GM23248 (cell line): ENCODE measurements at regions not wholly inside any gene's neighbourhood (a gene's known extent, or its start where the extent isn't known, plus 50 kb on each side); places are given as distances from the start of the nearest gene placed in this dataset.

Experiments used
- DNase-seq: peaks from one replicate; pipeline ENCODE4 v3.0.0-alpha.2; 2015
- H2AFZ ChIP-seq: fragments of 200-600 bp; sonication (generic); 2 replicates; pipeline ENCODE4 v1.6.1; 2016; ENCODE audit warnings: antibody characterized with exemption
- H3F3A ChIP-seq: fragments of 200-600 bp; sonication (generic); 2 replicates; pipeline ENCODE4 v1.6.1; 2016; ENCODE audit warnings: mild to moderate bottlenecking, antibody characterized with exemption, mixed run types; ENCODE audit not compliant: insufficient read depth
- H3K27ac ChIP-seq: fragments of 200-600 bp; sonication (generic); 2 replicates; pipeline ENCODE4 v1.5.1; 2016; ENCODE audit warnings: mild to moderate bottlenecking
- H3K27me3 ChIP-seq: fragments of 200-600 bp; sonication (generic); replicated peaks from 2 replicates; pipeline ENCODE4 v1.6.1; 2016; ENCODE audit warnings: mild to moderate bottlenecking; ENCODE audit not compliant: insufficient read depth
- H3K36me3 ChIP-seq: fragments of 200-600 bp; sonication (generic); 2 replicates; pipeline ENCODE4 v1.6.1; 2016; ENCODE audit warnings: low read depth, mild to moderate bottlenecking
- H3K4me1 ChIP-seq: fragments of 200-600 bp; sonication (generic); 2 replicates; pipeline ENCODE4 v1.6.1; 2016; ENCODE audit warnings: mild to moderate bottlenecking; ENCODE audit not compliant: insufficient read depth
- H3K4me2 ChIP-seq: fragments of 200-600 bp; sonication (generic); one replicate; pipeline ENCODE4 v1.6.1; 2016; ENCODE audit warnings: mild to moderate bottlenecking; ENCODE audit not compliant: unreplicated experiment
- H3K4me3 ChIP-seq: fragments of 200-600 bp; sonication (generic); 2 replicates; pipeline ENCODE4 v1.5.1; 2016; ENCODE audit warnings: mild to moderate bottlenecking
- H3K79me2 ChIP-seq: fragments of 200-600 bp; sonication (generic); 2 replicates; pipeline ENCODE4 v1.6.1; 2016; ENCODE audit warnings: mild to moderate bottlenecking; ENCODE audit not compliant: insufficient read depth
- H3K9ac ChIP-seq: fragments of 200-600 bp; sonication (generic); 2 replicates; pipeline ENCODE4 v1.6.1; 2016; ENCODE audit warnings: mild to moderate bottlenecking
- H3K9me2 ChIP-seq: fragments of 200-600 bp; sonication (generic); 2 replicates; pipeline ENCODE4 v1.6.1; 2016; ENCODE audit warnings: mixed run types, mild to moderate bottlenecking, moderate library complexity; ENCODE audit not compliant: insufficient read depth
- H3K9me3 ChIP-seq: fragments of 200-600 bp; sonication (generic); one replicate; pipeline ENCODE4 v1.6.1; 2017; ENCODE audit warnings: low read depth
- H4K20me1 ChIP-seq: fragments of 200-600 bp; sonication (generic); 2 replicates; pipeline ENCODE4 v1.6.0; 2016; ENCODE audit not compliant: insufficient read depth
- EZH2 ChIP-seq: fragments of 200-600 bp; sonication (generic); IDR thresholded peaks from 2 replicates; pipeline ENCODE4 v1.6.1; 2018; ENCODE audit warnings: antibody characterized with exemption, mild to moderate bottlenecking; ENCODE audit not compliant: insufficient read depth, poor library complexity, severe bottlenecking
- EZH2phosphoT487 ChIP-seq: fragments of 200-600 bp; sonication (generic); IDR thresholded peaks from 2 replicates; pipeline ENCODE4 v1.6.1; 2018; ENCODE audit warnings: antibody characterized with exemption, moderate library complexity, mild to moderate bottlenecking, low read depth; ENCODE audit not compliant: insufficient read depth
- WGBS, 2 experiments: methylation state at CpG; one replicate each; pipeline ENCODE4 v1.1.6; 2015 to 2017; ENCODE audit warnings: low lambda C conversion rate in 2 of 2, low coverage in 1 of 2; ENCODE audit errors: missing lambda C conversion rate in 2 of 2; 5-methylcytosine and 5-hydroxymethylcytosine counted together
- in situ Hi-C: fragments of 300-500 bp; cut with MboI; formaldehyde crosslinking; loops from 2 replicates; pipeline ENCODE4 v1.15.0; 2020

DNA sequence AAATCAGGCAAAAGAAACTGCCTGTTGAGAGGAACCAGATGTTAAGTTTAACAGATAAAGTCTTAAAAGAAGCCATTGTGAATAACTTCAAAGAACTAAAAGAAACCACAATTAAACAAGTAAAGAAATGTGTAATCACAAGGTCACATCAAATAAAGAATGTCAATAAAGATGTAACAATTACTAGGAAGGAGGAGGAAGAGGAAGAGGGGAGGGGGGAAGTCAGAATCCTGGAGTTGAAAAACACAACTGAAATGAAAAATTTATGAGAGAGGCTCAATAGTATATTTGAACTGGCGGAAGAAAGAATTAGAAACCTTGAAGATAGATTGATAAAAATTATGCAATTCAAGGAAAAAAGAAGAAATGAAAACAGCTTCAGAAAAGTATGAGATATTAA lies 88.4 kb upstream of the CRIM1 start:
- 59 to 96% methylated on average over 1 of the region's 1 CpG for WGBS, 2 experiments
- no peaks in the 10 kb centered on the region for H3K79me2 ChIP-seq
- H4K20me1 ChIP-seq: no peaks in the 10 kb centered on the region
- TF ChIP-seq EZH2: no peak
- no peak for TF ChIP-seq EZH2phosphoT487
- in situ Hi-C loops: no loop called here
- H3K9me3 ChIP-seq: no peaks in the 10 kb centered on the region
- no peak overlapping the region for H3K9ac ChIP-seq
- no peaks in the 10 kb centered on the region for H3F3A ChIP-seq
- no peak overlapping the region for H2AFZ ChIP-seq
- H3K36me3 ChIP-seq: no peaks in the 10 kb centered on the region
- H3K4me1 ChIP-seq: no peaks in the 10 kb centered on the region
- no peak overlapping the region for H3K4me3 ChIP-seq
- H3K27me3 ChIP-seq: 0 out of 2 replicates have a peak, but pooled peaks cover 9% of the 10 kb centered on the region
- no peaks in the 10 kb centered on the region for H3K9me2 ChIP-seq
- H3K27ac ChIP-seq: no peak overlapping the region
- no peak overlapping the region for H3K4me2 ChIP-seq
- no peak for DNase-seq

DNA sequence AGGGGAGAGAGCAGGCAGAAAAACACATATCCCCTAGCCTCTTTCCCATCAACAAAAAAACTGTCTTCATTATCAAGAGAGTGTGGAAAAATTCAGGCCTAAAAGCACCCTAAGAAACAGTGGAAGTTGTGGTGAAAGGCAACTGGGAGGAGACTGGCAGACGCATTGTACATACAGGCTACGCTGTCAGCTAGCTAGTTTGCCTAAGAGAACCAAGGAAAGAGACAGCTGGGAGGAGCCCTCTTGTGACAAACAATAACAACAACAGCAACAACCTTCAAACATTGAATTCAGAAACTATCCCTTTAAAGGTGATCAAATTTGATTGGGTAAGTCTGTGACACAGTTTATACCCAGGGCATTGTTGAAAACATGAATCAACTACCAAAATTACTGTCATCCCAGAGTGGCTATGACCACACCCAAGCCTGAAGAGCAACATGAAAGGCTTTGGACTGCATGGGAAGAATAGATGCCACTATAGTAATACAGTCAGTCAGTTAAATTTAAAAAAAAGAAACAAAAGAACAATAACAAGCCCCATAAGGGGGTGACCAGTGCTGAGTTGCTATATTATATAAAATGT lies 88.9 kb upstream of the CRIM1 start:
- Histone ChIP-seq H3K27me3 (0 out of 2 replicates have a peak, but pooled peaks cover 9% of the 10 kb centered on the region), H3K9ac (no peak overlapping the region), H3K9me3 (no peaks in the 10 kb centered on the region), H3K36me3 (no peaks in the 10 kb centered on the region), H4K20me1 (no peaks in the 10 kb centered on the region), H2AFZ (no peak overlapping the region), H3K9me2 (no peaks in the 10 kb centered on the region), H3K4me1 (no peaks in the 10 kb centered on the region), H3K4me2 (no peak overlapping the region), H3K27ac (no peak overlapping the region), H3K4me3 (no peak overlapping the region), H3K79me2 (no peaks in the 10 kb centered on the region), H3F3A (no peaks in the 10 kb centered on the region)
- no peak for DNase-seq
- 4 to 34% methylated on average over 2 of the region's 2 CpGs for whole genome bisulfite sequencing, 2 experiments
- TF ChIP-seq EZH2 (no peak), EZH2phosphoT487 (no peak)
- in situ Hi-C loops: no loop called here

DNA sequence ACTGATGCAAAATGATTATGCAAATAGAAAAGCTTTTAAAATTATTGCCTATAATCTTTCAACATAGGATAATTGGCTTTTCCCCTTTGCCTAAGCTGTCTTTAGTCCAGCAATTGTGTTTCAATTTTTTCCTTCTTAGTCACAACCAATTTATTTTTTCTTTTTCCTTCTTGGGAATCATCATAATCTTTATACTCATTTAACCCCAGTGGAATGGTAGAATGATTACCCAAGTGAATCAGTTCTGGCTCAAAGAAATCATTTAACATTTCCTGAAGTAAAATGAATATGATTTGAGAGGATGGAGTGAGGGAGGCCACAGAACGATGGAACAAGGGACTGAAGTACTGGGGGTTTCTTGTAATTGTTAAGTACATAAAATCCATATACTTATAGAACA lies 93.0 kb upstream of the CRIM1 start:
- Histone ChIP-seq H3F3A (no peaks in the 10 kb centered on the region), H3K4me2 (no peak overlapping the region), H3K9me3 (no peaks in the 10 kb centered on the region), H3K36me3 (no peaks in the 10 kb centered on the region), H3K4me3 (no peak overlapping the region), H2AFZ (no peak overlapping the region), H3K9me2 (no peaks in the 10 kb centered on the region), H3K9ac (no peak overlapping the region), H3K27me3 (no peaks in the 10 kb centered on the region; the same call in 1 of the 2 replicates), H3K4me1 (no peaks in the 10 kb centered on the region), H3K27ac (no peak overlapping the region), H3K79me2 (no peaks in the 10 kb centered on the region), H4K20me1 (no peaks in the 10 kb centered on the region)
- DNase-seq: no peak
- in situ Hi-C loops: no loop called here
- TF ChIP-seq EZH2phosphoT487: no peak
- TF ChIP-seq EZH2: no peak
- 14 to 17% methylated on average over 1 of the region's 1 CpG for WGBS, 2 experiments

DNA sequence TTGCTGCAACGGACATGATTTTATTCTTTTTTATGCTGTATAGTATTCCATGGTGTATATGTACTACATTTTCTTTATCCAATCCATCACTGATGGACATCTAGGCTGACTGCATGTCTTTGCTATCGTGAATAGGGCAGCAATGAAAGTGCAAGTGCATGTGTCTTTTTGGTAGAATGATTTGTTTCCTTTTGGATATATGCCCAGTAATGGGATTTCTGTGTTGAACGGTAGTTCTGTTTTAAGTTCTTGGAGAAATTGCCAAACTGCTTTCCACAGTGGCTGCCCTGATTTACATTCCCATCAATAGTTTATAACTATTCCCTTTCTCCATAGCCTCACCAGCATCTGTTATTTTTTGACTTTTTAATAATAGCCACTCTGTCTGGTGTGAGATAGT lies 99.7 kb upstream of the CRIM1 start:
- no peaks in the 10 kb centered on the region for H3F3A ChIP-seq
- no peaks in the 10 kb centered on the region for H3K36me3 ChIP-seq
- H3K4me2 ChIP-seq: no peak overlapping the region
- DNase-seq: no peak
- H3K27ac ChIP-seq: no peak overlapping the region
- H3K4me1 ChIP-seq: no peaks in the 10 kb centered on the region
- no peak overlapping the region for H2AFZ ChIP-seq
- H3K79me2 ChIP-seq: no peaks in the 10 kb centered on the region
- TF ChIP-seq EZH2phosphoT487: no peak
- TF ChIP-seq EZH2: no peak
- no peaks in the 10 kb centered on the region for H3K9me2 ChIP-seq
- no peak overlapping the region for H3K9ac ChIP-seq
- 12 to 14% methylated on average over 3 of the region's 3 CpGs for WGBS, 2 experiments
- no peaks in the 10 kb centered on the region for H3K9me3 ChIP-seq
- H3K4me3 ChIP-seq: no peak overlapping the region
- in situ Hi-C loops: no loop called here
- H4K20me1 ChIP-seq: no peaks in the 10 kb centered on the region
- no peaks in the 10 kb centered on the region; the same call in 1 of the 2 replicates for H3K27me3 ChIP-seq

DNA sequence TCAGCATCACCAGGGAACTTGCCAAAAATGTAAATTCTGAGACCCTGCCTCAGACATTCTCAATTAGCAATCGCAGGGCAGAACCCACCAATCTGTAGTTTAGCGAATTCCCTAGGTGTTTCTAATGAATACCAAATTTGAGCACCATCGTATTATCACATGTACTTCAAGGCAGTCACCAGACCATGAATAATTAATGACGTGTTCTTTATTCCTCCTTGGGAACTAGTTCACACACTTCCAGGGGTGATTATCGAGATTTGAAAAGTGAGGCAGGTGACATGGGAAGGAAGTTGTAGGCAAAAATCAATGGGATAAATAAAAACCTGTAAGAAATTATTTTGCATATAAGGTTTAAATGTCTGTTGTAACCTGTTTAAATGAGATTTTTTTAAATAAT lies 102.5 kb upstream of the CRIM1 start:
- no peak overlapping the region for H3K27ac ChIP-seq
- in situ Hi-C loops: no loop called here
- H3K9me2 ChIP-seq: no peaks in the 10 kb centered on the region
- H4K20me1 ChIP-seq: no peaks in the 10 kb centered on the region
- no peaks in the 10 kb centered on the region for H3K36me3 ChIP-seq
- no peak for TF ChIP-seq EZH2phosphoT487
- no peak for TF ChIP-seq EZH2
- no peak overlapping the region for H3K4me2 ChIP-seq
- WGBS, 2 experiments: 23 to 31% methylated on average over 5 of the region's 5 CpGs
- no peaks in the 10 kb centered on the region for H3K9me3 ChIP-seq
- no peaks in the 10 kb centered on the region for H3K4me1 ChIP-seq
- H3K9ac ChIP-seq: no peak overlapping the region
- no peak overlapping the region for H3K4me3 ChIP-seq
- H3F3A ChIP-seq: no peaks in the 10 kb centered on the region
- DNase-seq: no peak
- no peaks in the 10 kb centered on the region; the same call in 1 of the 2 replicates for H3K27me3 ChIP-seq
- H2AFZ ChIP-seq: no peak overlapping the region
- no peaks in the 10 kb centered on the region for H3K79me2 ChIP-seq
